ENCODE measurements at regions not wholly inside any gene's neighbourhood (a gene's known extent, or its start where the extent isn't known, plus 50 kb on each side); places are given as distances from the start of the nearest gene placed in this dataset.

DNA sequence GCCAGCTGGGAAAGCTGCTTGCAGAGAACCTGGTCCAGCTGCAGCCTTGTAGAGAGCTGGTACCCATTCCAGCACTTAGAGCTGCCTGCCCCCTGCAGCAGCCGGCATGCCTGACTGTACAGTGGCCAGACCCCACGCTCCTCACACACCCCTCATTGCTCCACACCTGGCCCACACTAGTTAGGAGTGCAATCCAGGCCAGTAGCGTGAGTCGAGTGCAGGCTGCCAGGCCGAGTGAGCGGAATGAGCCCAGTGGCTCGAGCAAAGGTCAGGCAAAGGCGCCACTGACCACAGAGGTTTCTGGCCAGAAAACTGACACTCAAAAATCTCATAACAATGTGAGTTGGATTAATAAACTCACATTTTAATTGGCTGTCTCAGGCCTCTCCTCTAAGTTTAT is 921.7 kb upstream of the KCND2 start:
- TF ChIP-seq, protein P1, sequence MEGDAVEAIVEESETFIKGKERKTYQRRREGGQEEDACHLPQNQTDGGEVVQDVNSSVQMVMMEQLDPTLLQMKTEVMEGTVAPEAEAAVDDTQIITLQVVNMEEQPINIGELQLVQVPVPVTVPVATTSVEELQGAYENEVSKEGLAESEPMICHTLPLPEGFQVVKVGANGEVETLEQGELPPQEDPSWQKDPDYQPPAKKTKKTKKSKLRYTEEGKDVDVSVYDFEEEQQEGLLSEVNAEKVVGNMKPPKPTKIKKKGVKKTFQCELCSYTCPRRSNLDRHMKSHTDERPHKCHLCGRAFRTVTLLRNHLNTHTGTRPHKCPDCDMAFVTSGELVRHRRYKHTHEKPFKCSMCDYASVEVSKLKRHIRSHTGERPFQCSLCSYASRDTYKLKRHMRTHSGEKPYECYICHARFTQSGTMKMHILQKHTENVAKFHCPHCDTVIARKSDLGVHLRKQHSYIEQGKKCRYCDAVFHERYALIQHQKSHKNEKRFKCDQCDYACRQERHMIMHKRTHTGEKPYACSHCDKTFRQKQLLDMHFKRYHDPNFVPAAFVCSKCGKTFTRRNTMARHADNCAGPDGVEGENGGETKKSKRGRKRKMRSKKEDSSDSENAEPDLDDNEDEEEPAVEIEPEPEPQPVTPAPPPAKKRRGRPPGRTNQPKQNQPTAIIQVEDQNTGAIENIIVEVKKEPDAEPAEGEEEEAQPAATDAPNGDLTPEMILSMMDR (IDR thresholded peaks at IDR 0.05) = no peak
- TF ChIP-seq NR3C1 (IDR thresholded peaks at IDR 0.05) = no peak
